HL-60 (cell line): ENCODE measurements at regions not wholly inside any gene's neighbourhood (a gene's known extent, or its start where the extent isn't known, plus 50 kb on each side); places are given as distances from the start of the nearest gene placed in this dataset.

Experiments
- DNase-seq, 2 experiments: peaks; one replicate each; pipeline ENCODE4 v3.0.0-alpha.2; 2010 to 2020; ENCODE audit warnings: low read depth in 1 of 2, low spot score in 1 of 2
- H3K27ac ChIP-seq: fragments of 250-450 bp; sonication (Bioruptor Pico); replicated peaks from 2 replicates; pipeline ENCODE4 v1.5.1; 2020; ENCODE audit warnings: mild to moderate bottlenecking, moderate library complexity
- H3K27me3 ChIP-seq: fragments of 250-450 bp; sonication (Bioruptor Pico); 2 replicates; pipeline ENCODE4 v1.5.1; 2021; ENCODE audit warnings: mild to moderate bottlenecking, moderate library complexity; ENCODE audit not compliant: insufficient read depth, poor library complexity, severe bottlenecking
- H3K4me3 ChIP-seq: replicated peaks from 2 replicates; pipeline ENCODE4 v1.5.1; 2011; ENCODE audit warnings: mild to moderate bottlenecking, control low read depth, low read length; ENCODE audit not compliant: insufficient read depth
- GABPA ChIP-seq: IDR thresholded peaks from 2 replicates; pipeline ENCODE4 v1.6.1; 2012; ENCODE audit warnings: low read depth
- POLR2AphosphoS5 ChIP-seq: IDR thresholded peaks from 2 replicates; pipeline ENCODE4 v1.6.1; 2012; ENCODE audit warnings: low read depth
- SPI1 ChIP-seq: IDR thresholded peaks from 2 replicates; pipeline ENCODE4 v1.6.1; 2012; ENCODE audit warnings: low read depth, mild to moderate bottlenecking, borderline replicate concordance
- TF ChIP-seq, protein P1 (sequence below): IDR thresholded peaks from 2 replicates; pipeline ENCODE4 v1.6.1; 2012; ENCODE audit warnings: low read depth; ENCODE audit not compliant: insufficient replicate concordance
- TF ChIP-seq, protein P2 (sequence below): IDR thresholded peaks from one replicate; pipeline ENCODE4 v1.5.1; 2011; ENCODE audit warnings: low read length, control low read depth, inconsistent platforms; ENCODE audit not compliant: insufficient read depth

DNA sequence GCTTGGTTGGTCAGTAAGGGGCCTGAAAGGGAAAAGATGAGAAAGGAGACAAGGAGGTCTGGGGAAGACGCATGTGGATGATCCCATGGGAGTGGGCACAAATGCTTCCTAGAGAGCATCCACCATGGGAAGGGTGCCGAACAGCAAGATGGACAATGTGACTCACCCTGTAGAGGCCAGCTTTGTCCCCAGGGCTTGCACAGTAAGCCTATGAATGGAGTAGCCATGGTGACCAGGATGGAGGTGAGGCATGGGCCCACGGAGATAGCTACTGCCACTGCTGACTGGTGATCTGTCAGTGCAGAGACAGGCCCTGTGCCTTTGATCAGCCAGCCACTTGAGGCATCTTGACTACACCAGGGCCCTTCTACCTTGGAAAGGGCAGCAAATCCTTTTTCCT is 172.6 kb downstream of the HAUS1 start:
- Histone ChIP-seq H3K27me3 (no peaks in the 10 kb centered on the region), H3K4me3 (no peak overlapping the region), H3K27ac (no peak overlapping the region)
- TF ChIP-seq GABPA (no peak), SPI1 (no peak), POLR2AphosphoS5 (0 out of 2 replicates have a peak, but pooled peaks have one; percentile 13)
- TF ChIP-seq, protein P1, sequence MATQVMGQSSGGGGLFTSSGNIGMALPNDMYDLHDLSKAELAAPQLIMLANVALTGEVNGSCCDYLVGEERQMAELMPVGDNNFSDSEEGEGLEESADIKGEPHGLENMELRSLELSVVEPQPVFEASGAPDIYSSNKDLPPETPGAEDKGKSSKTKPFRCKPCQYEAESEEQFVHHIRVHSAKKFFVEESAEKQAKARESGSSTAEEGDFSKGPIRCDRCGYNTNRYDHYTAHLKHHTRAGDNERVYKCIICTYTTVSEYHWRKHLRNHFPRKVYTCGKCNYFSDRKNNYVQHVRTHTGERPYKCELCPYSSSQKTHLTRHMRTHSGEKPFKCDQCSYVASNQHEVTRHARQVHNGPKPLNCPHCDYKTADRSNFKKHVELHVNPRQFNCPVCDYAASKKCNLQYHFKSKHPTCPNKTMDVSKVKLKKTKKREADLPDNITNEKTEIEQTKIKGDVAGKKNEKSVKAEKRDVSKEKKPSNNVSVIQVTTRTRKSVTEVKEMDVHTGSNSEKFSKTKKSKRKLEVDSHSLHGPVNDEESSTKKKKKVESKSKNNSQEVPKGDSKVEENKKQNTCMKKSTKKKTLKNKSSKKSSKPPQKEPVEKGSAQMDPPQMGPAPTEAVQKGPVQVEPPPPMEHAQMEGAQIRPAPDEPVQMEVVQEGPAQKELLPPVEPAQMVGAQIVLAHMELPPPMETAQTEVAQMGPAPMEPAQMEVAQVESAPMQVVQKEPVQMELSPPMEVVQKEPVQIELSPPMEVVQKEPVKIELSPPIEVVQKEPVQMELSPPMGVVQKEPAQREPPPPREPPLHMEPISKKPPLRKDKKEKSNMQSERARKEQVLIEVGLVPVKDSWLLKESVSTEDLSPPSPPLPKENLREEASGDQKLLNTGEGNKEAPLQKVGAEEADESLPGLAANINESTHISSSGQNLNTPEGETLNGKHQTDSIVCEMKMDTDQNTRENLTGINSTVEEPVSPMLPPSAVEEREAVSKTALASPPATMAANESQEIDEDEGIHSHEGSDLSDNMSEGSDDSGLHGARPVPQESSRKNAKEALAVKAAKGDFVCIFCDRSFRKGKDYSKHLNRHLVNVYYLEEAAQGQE = no peak
- TF ChIP-seq, protein P2, sequence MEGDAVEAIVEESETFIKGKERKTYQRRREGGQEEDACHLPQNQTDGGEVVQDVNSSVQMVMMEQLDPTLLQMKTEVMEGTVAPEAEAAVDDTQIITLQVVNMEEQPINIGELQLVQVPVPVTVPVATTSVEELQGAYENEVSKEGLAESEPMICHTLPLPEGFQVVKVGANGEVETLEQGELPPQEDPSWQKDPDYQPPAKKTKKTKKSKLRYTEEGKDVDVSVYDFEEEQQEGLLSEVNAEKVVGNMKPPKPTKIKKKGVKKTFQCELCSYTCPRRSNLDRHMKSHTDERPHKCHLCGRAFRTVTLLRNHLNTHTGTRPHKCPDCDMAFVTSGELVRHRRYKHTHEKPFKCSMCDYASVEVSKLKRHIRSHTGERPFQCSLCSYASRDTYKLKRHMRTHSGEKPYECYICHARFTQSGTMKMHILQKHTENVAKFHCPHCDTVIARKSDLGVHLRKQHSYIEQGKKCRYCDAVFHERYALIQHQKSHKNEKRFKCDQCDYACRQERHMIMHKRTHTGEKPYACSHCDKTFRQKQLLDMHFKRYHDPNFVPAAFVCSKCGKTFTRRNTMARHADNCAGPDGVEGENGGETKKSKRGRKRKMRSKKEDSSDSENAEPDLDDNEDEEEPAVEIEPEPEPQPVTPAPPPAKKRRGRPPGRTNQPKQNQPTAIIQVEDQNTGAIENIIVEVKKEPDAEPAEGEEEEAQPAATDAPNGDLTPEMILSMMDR = no peak
- DNase-seq = no peak

DNA sequence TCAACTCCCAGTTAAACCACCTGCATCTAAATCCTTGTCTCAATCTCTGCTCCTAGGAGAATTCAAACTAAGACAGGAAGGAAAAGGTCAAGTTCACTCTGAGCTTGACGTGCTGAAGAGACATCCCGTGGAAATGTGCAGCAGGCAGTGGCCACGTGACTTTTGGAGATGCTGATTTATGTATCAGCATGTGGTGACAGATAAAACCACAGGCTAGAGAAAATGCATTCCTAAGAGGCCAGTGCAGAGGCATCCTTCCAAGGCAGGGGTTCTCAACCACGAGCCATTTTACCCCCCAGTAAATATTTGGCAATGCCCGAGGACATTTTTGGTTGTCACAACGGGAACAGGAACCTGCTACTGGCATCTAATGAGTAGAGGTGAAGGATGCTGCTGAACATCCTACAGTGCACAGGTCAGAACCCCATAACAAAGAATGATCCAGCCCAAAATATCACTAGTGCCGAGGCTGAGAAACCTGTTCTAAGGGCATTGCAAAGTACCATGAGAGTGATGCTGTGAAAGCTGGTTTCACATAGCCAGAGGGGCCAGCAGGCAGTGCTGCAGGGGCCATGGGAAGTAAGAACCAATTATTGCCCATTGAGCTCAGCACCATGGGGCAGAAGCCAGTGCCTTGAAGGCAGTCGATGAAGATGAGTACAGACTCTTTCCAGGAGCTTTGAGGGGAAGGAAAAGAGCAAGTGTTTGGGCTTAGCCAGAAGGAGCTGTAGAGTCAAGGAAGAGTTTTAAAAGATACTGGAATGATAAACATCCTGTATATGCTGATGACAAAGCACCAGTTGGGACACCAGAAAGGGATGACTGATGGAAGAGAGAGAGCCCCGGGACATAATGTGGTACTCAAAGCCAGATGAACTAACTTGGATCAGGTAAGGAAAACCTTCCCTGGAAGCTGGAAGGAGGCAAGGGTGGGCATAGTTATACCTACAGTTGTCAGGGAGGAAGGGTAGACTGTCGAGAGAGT is 174.6 kb downstream of the HAUS1 start:
- no peak overlapping the region for H3K27ac ChIP-seq
- H3K4me3 ChIP-seq = no peak overlapping the region
- TF ChIP-seq POLR2AphosphoS5 (no peak), SPI1 (no peak), GABPA (no peak)
- TF ChIP-seq, protein P1 = no peak
- TF ChIP-seq, protein P2 = no peak
- DNase-seq = no peak
- no peaks in the 10 kb centered on the region for H3K27me3 ChIP-seq

DNA sequence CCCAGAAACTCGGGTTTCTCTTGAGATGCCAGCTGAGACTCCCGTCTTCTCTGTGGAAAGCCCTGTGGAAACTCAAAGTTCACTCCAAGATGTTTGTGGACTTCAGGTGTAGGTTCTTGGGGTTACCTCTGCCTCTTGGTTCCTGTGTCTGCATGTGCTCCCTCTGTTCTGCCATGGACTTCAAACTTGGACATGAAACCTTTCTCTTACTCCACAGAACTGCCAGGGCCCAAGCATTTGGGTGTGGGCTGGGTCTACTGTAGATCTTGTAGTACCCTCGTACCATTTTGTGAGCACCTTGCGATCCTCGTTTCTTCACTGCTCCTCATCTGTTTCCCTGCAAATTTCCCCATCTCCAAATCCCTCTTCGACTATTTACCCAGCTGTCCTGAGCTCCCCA is 175.5 kb downstream of the HAUS1 start:
- Histone ChIP-seq H3K27ac (no peak overlapping the region), H3K27me3 (no peaks in the 10 kb centered on the region), H3K4me3 (no peak overlapping the region)
- DNase-seq = no peak
- TF ChIP-seq SPI1 (no peak), POLR2AphosphoS5 (no peak), GABPA (no peak)
- TF ChIP-seq, protein P2 = no peak
- TF ChIP-seq, protein P1 = no peak
